Activated T-helper 1 cell treated with anti-CD3 and anti-CD28 coated beads, Interleukin-12 subunit alpha, Interleukin-12 subunit beta, Interleukin-2, Interleukin-4 antibody, amounts not matched to agents 30 ng/mL and 10 ng/mL and 1 ng/mL, durations not matched to agents 14 hours and 24 hours and 36 hours (primary cell): ENCODE measurements at regions not wholly inside any gene's neighbourhood (a gene's known extent, or its start where the extent isn't known, plus 50 kb on each side); places are given as distances from the start of the nearest gene placed in this dataset.

Experiments used
- DNase-seq: peaks from one replicate; pipeline ENCODE4 v3.0.0; 2021; ENCODE audit warnings: low spot score
- H3K27ac Mint-ChIP-seq: one replicate; pipeline ENCODE4 v1.8.0; 2021; ENCODE audit warnings: mild to moderate bottlenecking, mixed read lengths
- H3K27me3 Mint-ChIP-seq: one replicate; pipeline ENCODE4 v1.8.0; 2022; ENCODE audit warnings: mild to moderate bottlenecking, moderate library complexity, mixed read lengths; ENCODE audit not compliant: insufficient read depth
- H3K36me3 Mint-ChIP-seq: one replicate; pipeline ENCODE4 v1.8.0; 2021; ENCODE audit warnings: low read depth, mixed read lengths
- H3K4me1 Mint-ChIP-seq: one replicate; pipeline ENCODE4 v1.8.0; 2021; ENCODE audit warnings: low read depth, mixed read lengths
- H3K4me3 Mint-ChIP-seq: one replicate; pipeline ENCODE4 v1.8.0; 2021; ENCODE audit warnings: mild to moderate bottlenecking, moderate library complexity, mixed read lengths
- H3K9me3 Mint-ChIP-seq: one replicate; pipeline ENCODE4 v1.8.0; 2021; ENCODE audit warnings: mixed read lengths
- intact Hi-C: fragments of 100-400 bp; cut with micrococcal nuclease; formaldehyde crosslinking; loops from one replicate; pipeline ENCODE4 v1.15.1; 2024

- peaks cover 7% of the 10 kb centered on the region for H3K9me3 Mint-ChIP-seq
- no peak for DNase-seq
- H3K27ac Mint-ChIP-seq = no peak overlapping the region
- no peaks in the 10 kb centered on the region for H3K36me3 Mint-ChIP-seq
- intact Hi-C loops = no loop called here
- H3K4me3 Mint-ChIP-seq = no peak overlapping the region
- no peaks in the 10 kb centered on the region for H3K4me1 Mint-ChIP-seq
- no peaks in the 10 kb centered on the region for H3K27me3 Mint-ChIP-seq
Observed at GRCh38 chr9:23412458-23412857, 413.6 kb downstream of the ELAVL2 start.

- H3K36me3 Mint-ChIP-seq = no peaks in the 10 kb centered on the region
- no peak overlapping the region for H3K27ac Mint-ChIP-seq
- H3K27me3 Mint-ChIP-seq = no peaks in the 10 kb centered on the region
- H3K4me1 Mint-ChIP-seq = no peaks in the 10 kb centered on the region
- DNase-seq = no peak
- intact Hi-C loops = no loop called here
- H3K4me3 Mint-ChIP-seq = no peak overlapping the region
- H3K9me3 Mint-ChIP-seq = peaks cover 7% of the 10 kb centered on the region
Observed at GRCh38 chr9:23413541-23413940, 412.5 kb downstream of the ELAVL2 start.

- intact Hi-C loops = no loop called here
- Mint-ChIP-seq H3K27ac (no peak overlapping the region), H3K4me3 (no peak overlapping the region), H3K9me3 (peaks cover 15% of the 10 kb centered on the region), H3K36me3 (no peaks in the 10 kb centered on the region), H3K27me3 (no peaks in the 10 kb centered on the region), H3K4me1 (no peaks in the 10 kb centered on the region)
- DNase-seq = no peak
Observed at GRCh38 chr9:23423999-23424398, 402.0 kb downstream of the ELAVL2 start.

- no peak for DNase-seq
- H3K36me3 Mint-ChIP-seq = no peaks in the 10 kb centered on the region
- H3K27ac Mint-ChIP-seq = no peak overlapping the region
- no peak overlapping the region for H3K4me3 Mint-ChIP-seq
- peaks cover 10% of the 10 kb centered on the region for H3K9me3 Mint-ChIP-seq
- no peaks in the 10 kb centered on the region for H3K27me3 Mint-ChIP-seq
- intact Hi-C loops = no loop called here
- no peaks in the 10 kb centered on the region for H3K4me1 Mint-ChIP-seq
Observed at GRCh38 chr9:23426144-23426543, 399.9 kb downstream of the ELAVL2 start.

- Mint-ChIP-seq H3K9me3 (no peaks in the 10 kb centered on the region), H3K4me3 (no peak overlapping the region), H3K27ac (no peak overlapping the region), H3K27me3 (no peaks in the 10 kb centered on the region), H3K36me3 (no peaks in the 10 kb centered on the region), H3K4me1 (no peaks in the 10 kb centered on the region)
- DNase-seq = no peak
- intact Hi-C loops = no loop called here
Observed at GRCh38 chr9:23431459-23431858, 394.6 kb downstream of the ELAVL2 start.

- Mint-ChIP-seq H3K9me3 (no peaks in the 10 kb centered on the region), H3K4me3 (no peak overlapping the region), H3K36me3 (no peaks in the 10 kb centered on the region), H3K27ac (no peak overlapping the region), H3K27me3 (no peaks in the 10 kb centered on the region), H3K4me1 (no peaks in the 10 kb centered on the region)
- intact Hi-C loops = no loop called here
- no peak for DNase-seq
Observed at GRCh38 chr9:23434654-23435053, 391.4 kb downstream of the ELAVL2 start.

GRCh38 chr9:23438299-23438907 is 387.6 kb downstream of the ELAVL2 start:
- Mint-ChIP-seq H3K27me3 (no peaks in the 10 kb centered on the region), H3K9me3 (peaks cover 13% of the 10 kb centered on the region), H3K27ac (no peak overlapping the region), H3K4me1 (no peaks in the 10 kb centered on the region), H3K4me3 (no peak overlapping the region), H3K36me3 (no peaks in the 10 kb centered on the region)
- intact Hi-C loops = no loop called here
- no peak for DNase-seq

- Mint-ChIP-seq H3K27me3 (no peaks in the 10 kb centered on the region), H3K9me3 (peaks cover 18% of the 10 kb centered on the region), H3K27ac (no peak overlapping the region), H3K4me3 (no peak overlapping the region), H3K4me1 (no peaks in the 10 kb centered on the region), H3K36me3 (no peaks in the 10 kb centered on the region)
- DNase-seq = no peak
- intact Hi-C loops = no loop called here
Observed at GRCh38 chr9:23441275-23441674, 384.8 kb downstream of the ELAVL2 start.

- intact Hi-C loops = no loop called here
- Mint-ChIP-seq H3K36me3 (no peaks in the 10 kb centered on the region), H3K4me1 (no peaks in the 10 kb centered on the region), H3K27ac (no peak overlapping the region), H3K9me3 (peaks cover 18% of the 10 kb centered on the region), H3K27me3 (no peaks in the 10 kb centered on the region), H3K4me3 (no peak overlapping the region)
- DNase-seq = no peak
Observed at GRCh38 chr9:23444658-23445057, 381.4 kb downstream of the ELAVL2 start.

GRCh38 chr9:23447166-23447565 is 378.9 kb downstream of the ELAVL2 start:
- no peak overlapping the region for H3K4me3 Mint-ChIP-seq
- intact Hi-C loops = no loop called here
- no peak for DNase-seq
- no peaks in the 10 kb centered on the region for H3K4me1 Mint-ChIP-seq
- no peaks in the 10 kb centered on the region for H3K36me3 Mint-ChIP-seq
- H3K27me3 Mint-ChIP-seq = no peaks in the 10 kb centered on the region
- no peak overlapping the region for H3K27ac Mint-ChIP-seq
- H3K9me3 Mint-ChIP-seq = peaks cover 5% of the 10 kb centered on the region

GRCh38 chr9:23447944-23448343 is 378.1 kb downstream of the ELAVL2 start:
- intact Hi-C loops = no loop called here
- H3K27me3 Mint-ChIP-seq = no peaks in the 10 kb centered on the region
- no peak overlapping the region for H3K4me3 Mint-ChIP-seq
- H3K9me3 Mint-ChIP-seq = peaks cover 5% of the 10 kb centered on the region
- no peak for DNase-seq
- no peaks in the 10 kb centered on the region for H3K4me1 Mint-ChIP-seq
- no peaks in the 10 kb centered on the region for H3K36me3 Mint-ChIP-seq
- no peak overlapping the region for H3K27ac Mint-ChIP-seq

GRCh38 chr9:23451802-23452418 is 374.1 kb downstream of the ELAVL2 start:
- no peak for DNase-seq
- intact Hi-C loops = no loop called here
- H3K9me3 Mint-ChIP-seq = peaks cover 2% of the 10 kb centered on the region
- no peaks in the 10 kb centered on the region for H3K36me3 Mint-ChIP-seq
- no peaks in the 10 kb centered on the region for H3K27me3 Mint-ChIP-seq
- H3K4me3 Mint-ChIP-seq = no peak overlapping the region
- no peaks in the 10 kb centered on the region for H3K4me1 Mint-ChIP-seq
- no peak overlapping the region for H3K27ac Mint-ChIP-seq

GRCh38 chr9:23464275-23464674 is 361.8 kb downstream of the ELAVL2 start:
- Mint-ChIP-seq H3K27me3 (no peaks in the 10 kb centered on the region), H3K4me3 (no peak overlapping the region), H3K27ac (no peak overlapping the region), H3K9me3 (peaks cover 25% of the 10 kb centered on the region), H3K4me1 (no peaks in the 10 kb centered on the region), H3K36me3 (no peaks in the 10 kb centered on the region)
- intact Hi-C loops = no loop called here
- no peak for DNase-seq

- intact Hi-C loops = no loop called here
- H3K9me3 Mint-ChIP-seq = peaks cover 30% of the 10 kb centered on the region
- H3K4me1 Mint-ChIP-seq = no peaks in the 10 kb centered on the region
- H3K27me3 Mint-ChIP-seq = no peaks in the 10 kb centered on the region
- H3K36me3 Mint-ChIP-seq = no peaks in the 10 kb centered on the region
- no peak overlapping the region for H3K4me3 Mint-ChIP-seq
- H3K27ac Mint-ChIP-seq = no peak overlapping the region
- no peak for DNase-seq
Observed at GRCh38 chr9:23467276-23467675, 358.8 kb downstream of the ELAVL2 start.
